Loucy (cell line): ENCODE measurements at regions not wholly inside any gene's neighbourhood (a gene's known extent, or its start where the extent isn't known, plus 50 kb on each side); places are given as distances from the start of the nearest gene placed in this dataset.

ENCODE experiments used
- H2AFZ ChIP-seq: fragments of 200-600 bp; sonication (generic); 2 replicates; pipeline ENCODE4 v1.6.0; 2016; ENCODE audit warnings: antibody characterized with exemption, mild to moderate bottlenecking, low read length, moderate library complexity
- H3F3A ChIP-seq: fragments of 200-600 bp; 2 replicates; pipeline ENCODE4 v1.6.0; 2016; ENCODE audit warnings: antibody characterized with exemption, low read depth, mild to moderate bottlenecking
- H3K27me3 ChIP-seq: fragments of 200-600 bp; sonication (generic); 2 replicates; pipeline ENCODE4 v1.6.1; 2014; ENCODE audit warnings: low read length, mild to moderate bottlenecking; ENCODE audit not compliant: insufficient read depth, poor library complexity, severe bottlenecking
- H3K36me3 ChIP-seq: fragments of 200-600 bp; sonication (generic); 2 replicates; pipeline ENCODE4 v1.6.1; 2016; ENCODE audit warnings: low read length; ENCODE audit not compliant: insufficient read depth
- H3K4me1 ChIP-seq: fragments of 200-600 bp; sonication (generic); 2 replicates; pipeline ENCODE4 v1.5.1; 2014; ENCODE audit warnings: low read length, mild to moderate bottlenecking; ENCODE audit not compliant: insufficient read depth, poor library complexity, severe bottlenecking
- H3K4me2 ChIP-seq: fragments of 200-600 bp; sonication (generic); 2 replicates; pipeline ENCODE4 v1.6.0; 2014; ENCODE audit warnings: antibody characterized with exemption, low read length, low read depth, mild to moderate bottlenecking; ENCODE audit not compliant: poor library complexity, severe bottlenecking
- H3K4me3 ChIP-seq: fragments of 200-600 bp; sonication (generic); 2 replicates; pipeline ENCODE4 v1.5.1; 2014; ENCODE audit warnings: low read length, mild to moderate bottlenecking, mixed read lengths; ENCODE audit not compliant: poor library complexity, severe bottlenecking
- H3K79me2 ChIP-seq: fragments of 200-600 bp; sonication (generic); 2 replicates; pipeline ENCODE4 v1.6.1; 2014; ENCODE audit warnings: low read length; ENCODE audit not compliant: insufficient read depth
- H3K9ac ChIP-seq: fragments of 200-600 bp; sonication (generic); 2 replicates; pipeline ENCODE4 v1.6.0; 2014; ENCODE audit warnings: mild to moderate bottlenecking, low read depth, low read length, moderate library complexity; ENCODE audit not compliant: poor library complexity, severe bottlenecking
- H3K9me2 ChIP-seq: fragments of 200-600 bp; sonication (generic); replicated peaks from 2 replicates; pipeline ENCODE4 v1.6.1; 2016; ENCODE audit warnings: low read depth, low read length, mixed read lengths
- H3K9me3 ChIP-seq: fragments of 200-600 bp; sonication (generic); 2 replicates; pipeline ENCODE4 v1.6.1; 2014; ENCODE audit warnings: mild to moderate bottlenecking, antibody characterized with exemption, low read length, low read depth; ENCODE audit not compliant: insufficient read depth
- H4K20me1 ChIP-seq: fragments of 200-600 bp; sonication (generic); 2 replicates; pipeline ENCODE4 v1.6.0; 2014; ENCODE audit warnings: antibody characterized with exemption, low read length, mild to moderate bottlenecking; ENCODE audit not compliant: insufficient read depth, poor library complexity, severe bottlenecking
- CTCF ChIP-seq: fragments of 200-600 bp; sonication (generic); conservative IDR thresholded peaks from 2 replicates; pipeline ENCODE4 v1.5.1; 2014; ENCODE audit warnings: mild to moderate bottlenecking, antibody characterized with exemption, low read length
- EZH2phosphoT487 ChIP-seq: fragments of 200-600 bp; IDR thresholded peaks from 2 replicates; pipeline ENCODE4 v1.6.1; 2018; ENCODE audit warnings: antibody characterized with exemption, mild to moderate bottlenecking, moderate library complexity, borderline replicate concordance

DNA sequence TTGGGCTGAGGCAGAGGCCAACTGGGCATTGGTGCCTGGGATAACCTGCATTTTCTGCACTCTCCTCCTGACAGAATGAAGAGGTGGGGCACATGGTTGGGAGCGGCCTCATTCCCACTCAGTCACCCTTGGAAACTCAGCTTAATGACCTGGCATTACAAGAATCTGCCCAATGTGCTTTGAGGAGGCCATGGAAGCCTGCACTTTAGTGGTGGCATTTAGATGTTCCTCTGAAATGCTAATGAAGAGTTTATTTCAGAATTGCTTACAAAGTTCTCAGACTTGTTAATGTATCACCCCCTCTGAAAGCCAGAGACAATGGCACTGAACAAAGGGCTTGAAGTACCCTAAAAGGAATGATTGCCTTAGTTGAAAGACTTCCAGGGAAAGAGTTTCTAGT, 71.4 kb upstream of the PARP11 start:
- Histone ChIP-seq H3K27me3 (no peaks in the 10 kb centered on the region), H3K4me3 (no peak overlapping the region), H3F3A (no peaks in the 10 kb centered on the region), H3K36me3 (no peaks in the 10 kb centered on the region), H3K9ac (no peak overlapping the region), H3K9me2 (no peaks in the 10 kb centered on the region), H2AFZ (no peak overlapping the region), H3K4me2 (no peak overlapping the region), H4K20me1 (no peaks in the 10 kb centered on the region), H3K4me1 (no peaks in the 10 kb centered on the region), H3K79me2 (no peaks in the 10 kb centered on the region), H3K9me3 (no peaks in the 10 kb centered on the region)
- no peak for TF ChIP-seq CTCF
- TF ChIP-seq EZH2phosphoT487, result no peak

DNA sequence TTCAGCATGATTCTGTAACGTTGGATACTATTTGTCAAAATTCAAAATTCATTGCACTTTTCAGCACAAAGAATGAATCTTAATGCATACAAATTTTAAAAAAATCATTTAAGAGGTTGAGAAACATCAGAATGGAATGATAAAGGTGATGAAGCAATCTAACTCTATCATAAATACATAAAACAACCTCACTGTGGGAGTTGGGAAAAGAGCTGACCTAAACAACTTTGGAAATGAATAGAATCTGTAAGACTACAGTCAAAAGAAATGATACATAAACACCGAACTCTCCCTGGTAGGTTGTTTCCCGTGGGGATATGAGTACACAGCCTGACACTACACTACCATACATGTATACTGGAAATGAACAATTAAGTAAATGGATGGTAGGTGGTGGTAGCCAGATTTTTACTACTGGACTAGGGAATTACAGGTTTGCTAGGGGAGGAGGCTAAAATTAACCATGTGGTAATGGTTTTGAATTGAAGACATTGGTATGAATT, 64.9 kb upstream of the PARP11 start:
- Histone ChIP-seq H3K36me3 (no peaks in the 10 kb centered on the region), H3K9ac (no peak overlapping the region), H3K9me3 (no peaks in the 10 kb centered on the region), H3K4me3 (no peak overlapping the region), H3K4me1 (peaks cover 3% of the 10 kb centered on the region), H3K27me3 (no peaks in the 10 kb centered on the region), H4K20me1 (no peaks in the 10 kb centered on the region), H3K9me2 (no peaks in the 10 kb centered on the region), H2AFZ (no peak overlapping the region), H3K4me2 (no peak overlapping the region), H3K79me2 (no peaks in the 10 kb centered on the region), H3F3A (no peaks in the 10 kb centered on the region)
- TF ChIP-seq CTCF (no peak), EZH2phosphoT487 (no peak)

GRCh38 chr12:3935078-3935477, 61.9 kb upstream of the PARP11 start:
- no peaks in the 10 kb centered on the region for H3K9me3 ChIP-seq
- H3K9ac ChIP-seq, result no peak overlapping the region
- peaks cover 3% of the 10 kb centered on the region for H3K4me1 ChIP-seq
- no peaks in the 10 kb centered on the region for H3K79me2 ChIP-seq
- peak overlapping the region; percentile 14 for H3K4me2 ChIP-seq
- no peaks in the 10 kb centered on the region for H3K27me3 ChIP-seq
- H2AFZ ChIP-seq, result no peak overlapping the region
- H3F3A ChIP-seq, result no peaks in the 10 kb centered on the region
- no peaks in the 10 kb centered on the region for H4K20me1 ChIP-seq
- no peak for TF ChIP-seq CTCF
- H3K9me2 ChIP-seq, result no peaks in the 10 kb centered on the region
- H3K36me3 ChIP-seq, result no peaks in the 10 kb centered on the region
- H3K4me3 ChIP-seq, result no peak overlapping the region
